ENCODE measurements at regions not wholly inside any gene's neighbourhood (a gene's known extent, or its start where the extent isn't known, plus 50 kb on each side); places are given as distances from the start of the nearest gene placed in this dataset.

DNA sequence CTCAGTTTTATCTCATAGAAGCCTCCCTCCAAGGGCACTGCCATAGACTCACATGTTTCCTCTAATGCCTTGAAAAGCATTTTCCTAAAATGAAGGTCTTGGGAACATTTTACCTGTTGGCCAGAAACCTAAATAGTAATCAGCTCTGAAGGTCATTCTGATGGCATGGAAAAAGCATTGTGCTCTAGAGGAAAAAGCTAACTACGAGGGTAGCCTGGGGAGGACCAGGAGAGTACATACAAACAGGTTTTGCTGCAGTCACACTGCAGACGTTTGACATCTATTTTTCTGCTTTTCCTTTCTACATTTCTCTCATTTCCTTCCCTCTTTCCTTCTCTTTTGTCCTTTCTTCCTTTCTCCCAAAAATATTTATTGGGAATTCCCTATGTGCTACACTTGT, 103.3 kb upstream of the SORBS2 start:
- Mint-ChIP-seq H3K4me1 (peaks cover 31% of the 10 kb centered on the region), H3K27me3 (ENCODE audit: low read depth) (no peaks in the 10 kb centered on the region), H3K36me3 (ENCODE audit: low read depth) (no peaks in the 10 kb centered on the region), H3K9me3 (no peaks in the 10 kb centered on the region), H3K27ac (ENCODE audit: unreplicated experiment) (no peak overlapping the region), H3K4me3 (no peak overlapping the region)
- TF ChIP-seq, protein P1, sequence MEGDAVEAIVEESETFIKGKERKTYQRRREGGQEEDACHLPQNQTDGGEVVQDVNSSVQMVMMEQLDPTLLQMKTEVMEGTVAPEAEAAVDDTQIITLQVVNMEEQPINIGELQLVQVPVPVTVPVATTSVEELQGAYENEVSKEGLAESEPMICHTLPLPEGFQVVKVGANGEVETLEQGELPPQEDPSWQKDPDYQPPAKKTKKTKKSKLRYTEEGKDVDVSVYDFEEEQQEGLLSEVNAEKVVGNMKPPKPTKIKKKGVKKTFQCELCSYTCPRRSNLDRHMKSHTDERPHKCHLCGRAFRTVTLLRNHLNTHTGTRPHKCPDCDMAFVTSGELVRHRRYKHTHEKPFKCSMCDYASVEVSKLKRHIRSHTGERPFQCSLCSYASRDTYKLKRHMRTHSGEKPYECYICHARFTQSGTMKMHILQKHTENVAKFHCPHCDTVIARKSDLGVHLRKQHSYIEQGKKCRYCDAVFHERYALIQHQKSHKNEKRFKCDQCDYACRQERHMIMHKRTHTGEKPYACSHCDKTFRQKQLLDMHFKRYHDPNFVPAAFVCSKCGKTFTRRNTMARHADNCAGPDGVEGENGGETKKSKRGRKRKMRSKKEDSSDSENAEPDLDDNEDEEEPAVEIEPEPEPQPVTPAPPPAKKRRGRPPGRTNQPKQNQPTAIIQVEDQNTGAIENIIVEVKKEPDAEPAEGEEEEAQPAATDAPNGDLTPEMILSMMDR (conservative IDR thresholded peaks at IDR 0.05) = no peak
- no peak for DNase-seq (ENCODE audit: low read depth, low spot score)

DNA sequence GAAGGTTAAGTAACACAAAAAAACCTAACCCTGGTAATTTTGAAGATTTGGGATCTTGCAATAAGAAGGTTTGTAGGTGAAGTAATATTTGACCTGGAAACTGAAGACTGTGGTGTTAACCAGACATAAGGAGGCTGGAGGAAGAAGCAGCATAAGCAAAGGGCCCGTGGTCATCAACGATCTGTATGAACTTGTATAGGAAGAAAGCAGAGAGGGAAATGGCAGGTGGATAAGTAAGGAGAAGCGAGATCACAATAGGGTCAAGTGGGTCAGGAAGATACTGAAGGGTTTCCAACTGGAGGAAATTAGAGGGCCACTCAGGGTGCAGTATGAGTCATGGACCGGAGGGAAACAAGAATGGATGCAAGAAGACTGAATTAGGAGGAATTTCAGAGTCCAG, 103.8 kb upstream of the SORBS2 start:
- Mint-ChIP-seq H3K4me1 (peaks cover 28% of the 10 kb centered on the region), H3K27ac (ENCODE audit: unreplicated experiment) (no peak overlapping the region), H3K36me3 (ENCODE audit: low read depth) (no peaks in the 10 kb centered on the region), H3K4me3 (no peak overlapping the region), H3K27me3 (ENCODE audit: low read depth) (no peaks in the 10 kb centered on the region), H3K9me3 (no peaks in the 10 kb centered on the region)
- TF ChIP-seq, protein P1 (conservative IDR thresholded peaks at IDR 0.05) = no peak
- no peak for DNase-seq (ENCODE audit: low read depth, low spot score)

DNA sequence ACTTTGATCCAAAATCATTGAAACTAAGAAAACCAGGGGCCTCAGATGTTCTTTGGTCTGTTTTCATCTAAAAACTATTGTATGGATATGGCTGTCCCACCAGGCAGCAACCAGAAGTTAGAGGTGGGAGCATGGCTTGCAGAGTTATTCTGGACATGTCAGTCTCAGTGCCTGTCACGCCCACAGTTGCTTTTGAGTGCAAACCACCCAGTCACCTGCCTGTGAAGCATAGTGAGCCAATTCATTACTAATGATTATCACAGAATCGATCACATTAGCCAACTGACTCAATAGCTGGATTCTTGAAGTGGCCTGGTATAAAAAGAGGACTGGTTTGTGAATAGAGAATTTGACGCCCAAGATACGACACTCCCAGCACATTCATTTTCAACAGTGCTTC, 104.2 kb upstream of the SORBS2 start:
- no peaks in the 10 kb centered on the region for H3K27me3 Mint-ChIP-seq (ENCODE audit: low read depth)
- H3K4me3 Mint-ChIP-seq = no peak overlapping the region
- TF ChIP-seq, protein P1 (conservative IDR thresholded peaks at IDR 0.05) = no peak
- H3K36me3 Mint-ChIP-seq (ENCODE audit: low read depth) = no peaks in the 10 kb centered on the region
- peaks cover 28% of the 10 kb centered on the region for H3K4me1 Mint-ChIP-seq
- H3K27ac Mint-ChIP-seq (ENCODE audit: unreplicated experiment) = no peak overlapping the region
- DNase-seq (ENCODE audit: low read depth, low spot score) = no peak
- H3K9me3 Mint-ChIP-seq = no peaks in the 10 kb centered on the region

DNA sequence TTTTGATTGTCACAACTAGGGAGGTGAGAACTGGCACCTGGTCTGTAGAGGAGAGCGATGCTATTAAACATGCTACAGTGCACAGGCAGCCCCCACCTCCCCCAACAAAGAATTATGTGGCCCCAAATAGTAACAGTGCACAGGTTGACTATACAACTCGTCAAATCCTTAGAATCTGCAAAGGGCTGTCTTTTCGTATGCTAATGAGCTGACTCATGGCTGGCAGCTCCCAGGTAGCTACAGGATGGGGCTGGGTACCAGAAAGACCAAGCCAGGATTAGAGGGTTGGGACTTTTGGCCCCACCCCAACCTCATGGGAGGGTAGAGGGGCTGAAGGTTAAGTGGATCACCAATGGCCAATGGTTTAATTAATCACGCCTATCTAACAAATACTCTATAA, 104.7 kb upstream of the SORBS2 start:
- Mint-ChIP-seq H3K27ac (ENCODE audit: unreplicated experiment) (no peak overlapping the region), H3K27me3 (ENCODE audit: low read depth) (no peaks in the 10 kb centered on the region), H3K9me3 (no peaks in the 10 kb centered on the region), H3K36me3 (ENCODE audit: low read depth) (no peaks in the 10 kb centered on the region), H3K4me1 (peaks cover 30% of the 10 kb centered on the region), H3K4me3 (no peak overlapping the region)
- no peak for DNase-seq (ENCODE audit: low read depth, low spot score)
- TF ChIP-seq, protein P1 (conservative IDR thresholded peaks at IDR 0.05) = no peak

DNA sequence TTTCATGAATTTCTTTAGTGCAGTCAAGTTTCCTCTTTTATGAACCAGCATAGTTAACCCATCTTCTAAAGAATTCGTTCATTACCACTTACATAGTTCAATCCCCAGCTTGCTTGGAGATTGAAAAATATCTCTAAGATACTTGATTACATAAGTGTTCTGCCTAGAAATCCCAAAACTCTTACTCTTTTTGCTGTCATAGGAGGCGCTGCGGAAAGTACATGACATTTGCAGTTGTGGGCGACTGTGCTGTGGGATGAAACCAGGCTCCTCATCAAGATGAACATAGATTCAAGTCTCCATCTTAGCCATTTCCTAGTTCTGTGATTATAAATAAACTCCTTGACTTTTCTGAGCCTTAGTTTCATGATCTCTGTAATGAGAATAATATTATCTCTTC, 107.1 kb upstream of the SORBS2 start:
- no peaks in the 10 kb centered on the region for H3K27me3 Mint-ChIP-seq (ENCODE audit: low read depth)

More for the DNA sequence above, 107.1 kb upstream of the SORBS2 start:
- H3K4me3 Mint-ChIP-seq = no peak overlapping the region
- no peak for DNase-seq (ENCODE audit: low read depth, low spot score)
- H3K27ac Mint-ChIP-seq (ENCODE audit: unreplicated experiment) = no peak overlapping the region
- no peaks in the 10 kb centered on the region for H3K36me3 Mint-ChIP-seq (ENCODE audit: low read depth)
- peaks cover 28% of the 10 kb centered on the region for H3K4me1 Mint-ChIP-seq
- TF ChIP-seq, protein P1 (conservative IDR thresholded peaks at IDR 0.05) = no peak
- peaks cover 3% of the 10 kb centered on the region for H3K9me3 Mint-ChIP-seq

Measured in neural crest cell (in vitro differentiated cells).